ENCODE measurements at regions not wholly inside any gene's neighbourhood (a gene's known extent, or its start where the extent isn't known, plus 50 kb on each side); places are given as distances from the start of the nearest gene placed in this dataset.

GRCh38 chr19:29131456-29131855, 81.5 kb downstream of the UQCRFS1 start:
- Histone ChIP-seq H3K36me3 (no peaks in the 10 kb centered on the region), H3K27ac (no peak overlapping the region), H3K9me3 (no peaks in the 10 kb centered on the region), H3K4me3 (no peak overlapping the region), H3K4me1 (no peaks in the 10 kb centered on the region), H3K27me3 (no peaks in the 10 kb centered on the region)
- WGBS, 2 donors, result 28 to 49% methylated on average over 2 of the region's 2 CpGs
- no peak for DNase-seq
- intact Hi-C loops (cut with DNase I), result no loop called here
- no peak for TF ChIP-seq EP300 (IDR thresholded peaks at IDR 0.05)
- no peak for TF ChIP-seq POLR2A (IDR thresholded peaks at IDR 0.05)
- no peak for TF ChIP-seq CTCF (IDR thresholded peaks at IDR 0.05)
- TF ChIP-seq POLR2AphosphoS5 (IDR thresholded peaks at IDR 0.05), result no peak

- intact Hi-C loops (cut with DNase I), result no loop called here
- 88% methylated on average over 13 of the region's 13 CpGs for WGBS, 2 donors
- H3K9me3 ChIP-seq, result no peaks in the 10 kb centered on the region
- DNase-seq, result no peak
- H3K36me3 ChIP-seq, result no peaks in the 10 kb centered on the region
- TF ChIP-seq POLR2AphosphoS5 (IDR thresholded peaks at IDR 0.05) (no peak), POLR2A (IDR thresholded peaks at IDR 0.05) (no peak), EP300 (IDR thresholded peaks at IDR 0.05) (no peak), CTCF (IDR thresholded peaks at IDR 0.05) (no peak)
- no peaks in the 10 kb centered on the region for H3K4me1 ChIP-seq
- H3K4me3 ChIP-seq, result no peak overlapping the region
- no peaks in the 10 kb centered on the region for H3K27me3 ChIP-seq
- no peak overlapping the region for H3K27ac ChIP-seq
Observed at GRCh38 chr19:29129148-29129547, 83.8 kb downstream of the UQCRFS1 start.

DNA sequence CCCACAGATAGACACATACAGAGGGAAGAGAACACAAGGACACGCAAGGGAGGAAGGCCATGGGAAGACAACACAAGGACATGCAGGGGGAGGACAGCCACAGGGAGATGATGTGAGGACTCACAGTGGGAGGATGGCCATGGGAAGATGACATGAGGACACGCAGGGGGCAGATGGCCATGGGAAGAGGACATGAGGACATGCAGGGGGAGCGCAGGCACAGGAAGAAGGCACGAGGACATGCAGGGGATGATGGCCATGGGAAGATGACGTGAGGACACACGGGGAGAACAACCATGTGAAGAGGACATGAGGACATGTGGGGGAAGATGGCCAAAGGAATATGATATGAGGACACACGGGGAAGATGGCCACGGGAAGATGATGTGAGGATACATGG, 84.7 kb downstream of the UQCRFS1 start:
- no peak for TF ChIP-seq EP300 (IDR thresholded peaks at IDR 0.05)
- no peak for TF ChIP-seq POLR2A (IDR thresholded peaks at IDR 0.05)
- no peak for TF ChIP-seq CTCF (IDR thresholded peaks at IDR 0.05)
- TF ChIP-seq POLR2AphosphoS5 (IDR thresholded peaks at IDR 0.05), result no peak
- intact Hi-C loops (cut with DNase I), result no loop called here
- 93% methylated on average over 8 of the region's 8 CpGs for WGBS, 2 donors

GRCh38 chr19:29122185-29122584, 90.8 kb downstream of the UQCRFS1 start:
- Histone ChIP-seq H3K4me3 (no peak overlapping the region), H3K36me3 (no peaks in the 10 kb centered on the region), H3K27ac (no peak overlapping the region), H3K4me1 (no peaks in the 10 kb centered on the region), H3K27me3 (no peaks in the 10 kb centered on the region), H3K9me3 (no peaks in the 10 kb centered on the region)
- intact Hi-C loops (cut with DNase I), result no loop called here
- TF ChIP-seq POLR2AphosphoS5 (IDR thresholded peaks at IDR 0.05) (no peak), CTCF (IDR thresholded peaks at IDR 0.05) (no peak), EP300 (IDR thresholded peaks at IDR 0.05) (no peak), POLR2A (IDR thresholded peaks at IDR 0.05) (no peak)
- no peak for DNase-seq
- 80 to 83% methylated on average over 5 of the region's 5 CpGs for WGBS, 2 donors

More for the DNA sequence above, 84.7 kb downstream of the UQCRFS1 start:
- Histone ChIP-seq H3K27ac (no peak overlapping the region), H3K4me3 (no peak overlapping the region), H3K27me3 (no peaks in the 10 kb centered on the region), H3K9me3 (no peaks in the 10 kb centered on the region), H3K36me3 (no peaks in the 10 kb centered on the region), H3K4me1 (no peaks in the 10 kb centered on the region)
- DNase-seq, result no peak

GRCh38 chr19:29121684-29122083, 91.3 kb downstream of the UQCRFS1 start:
- H3K9me3 ChIP-seq, result no peaks in the 10 kb centered on the region
- DNase-seq, result no peak
- no peaks in the 10 kb centered on the region for H3K27me3 ChIP-seq
- H3K36me3 ChIP-seq, result no peaks in the 10 kb centered on the region
- no peak overlapping the region for H3K4me3 ChIP-seq
- intact Hi-C loops (cut with DNase I), result no loop called here
- 38 to 43% methylated on average over 3 of the region's 3 CpGs for WGBS, 2 donors
- no peaks in the 10 kb centered on the region for H3K4me1 ChIP-seq
- no peak overlapping the region for H3K27ac ChIP-seq
- no peak for TF ChIP-seq CTCF (IDR thresholded peaks at IDR 0.05)
- no peak for TF ChIP-seq EP300 (IDR thresholded peaks at IDR 0.05)

Data from sigmoid colon (tissue), 6 donors.